GM18870 (cell line): ENCODE measurements at regions not wholly inside any gene's neighbourhood (a gene's known extent, or its start where the extent isn't known, plus 50 kb on each side); places are given as distances from the start of the nearest gene placed in this dataset.

Experiments
- ATAC-seq: cut with Tn5 transposase; IDR thresholded peaks from one replicate; pipeline ENCODE4 v1.9.1; 2021; ENCODE audit warnings: moderate library complexity; ENCODE audit not compliant: unreplicated experiment

DNA sequence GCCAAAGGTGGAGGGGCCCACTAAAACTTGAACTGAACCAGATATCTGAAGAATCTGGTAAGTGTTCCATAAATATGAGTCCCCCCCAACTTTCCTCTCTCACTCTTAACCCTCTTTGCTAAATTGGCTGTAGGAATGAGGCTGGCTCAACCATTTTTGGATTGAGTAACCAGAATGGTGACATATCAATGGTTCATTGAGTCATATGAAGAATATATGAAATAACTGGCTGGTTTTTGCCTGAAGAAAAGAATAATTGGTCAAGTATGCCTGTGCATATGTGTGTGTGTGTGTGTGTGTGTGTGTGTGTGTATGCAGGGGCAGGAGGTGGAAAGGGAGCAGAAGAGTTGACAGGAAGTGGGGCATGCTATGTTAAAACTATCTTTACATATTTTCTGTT, 472.9 kb upstream of the THBS1 start:
- no peak for ATAC-seq

DNA sequence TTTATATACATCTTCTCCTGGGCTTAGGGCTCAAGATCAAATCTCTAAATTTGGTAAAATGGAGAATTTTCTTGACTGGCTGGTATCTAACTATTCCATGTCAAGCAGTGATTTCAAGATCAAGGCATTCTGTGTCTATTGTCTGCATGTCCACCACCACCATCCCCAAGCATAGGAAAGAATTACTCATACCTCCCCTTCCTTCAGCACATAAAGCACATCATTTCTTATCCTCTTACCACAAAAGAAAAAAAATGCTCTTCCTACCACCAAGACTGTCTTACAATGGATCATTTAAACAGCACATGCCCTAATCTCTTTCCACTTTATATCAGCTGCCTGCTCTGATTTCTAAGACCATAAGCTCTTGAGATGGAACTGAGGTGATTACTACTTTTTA, 470.5 kb upstream of the THBS1 start:
- ATAC-seq = no peak

DNA sequence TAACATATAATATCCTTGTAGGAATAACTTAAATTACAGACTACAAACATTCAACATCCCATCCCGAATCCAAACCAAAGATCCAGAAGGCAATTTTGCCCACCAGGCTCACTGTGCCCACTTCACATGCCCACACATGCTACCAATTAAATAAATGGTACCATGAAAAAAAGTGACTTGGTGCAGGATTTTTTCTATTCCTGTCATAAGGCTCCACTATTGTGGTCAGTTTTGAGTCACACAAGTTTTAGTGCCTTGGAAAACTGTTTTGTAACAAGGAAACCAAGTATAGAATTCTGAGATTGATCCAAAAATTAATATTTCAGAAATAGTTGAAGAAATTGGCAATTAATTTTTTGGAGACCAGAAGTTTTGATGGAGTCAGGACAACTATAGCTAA, 470.1 kb upstream of the THBS1 start:
- ATAC-seq = no peak

DNA sequence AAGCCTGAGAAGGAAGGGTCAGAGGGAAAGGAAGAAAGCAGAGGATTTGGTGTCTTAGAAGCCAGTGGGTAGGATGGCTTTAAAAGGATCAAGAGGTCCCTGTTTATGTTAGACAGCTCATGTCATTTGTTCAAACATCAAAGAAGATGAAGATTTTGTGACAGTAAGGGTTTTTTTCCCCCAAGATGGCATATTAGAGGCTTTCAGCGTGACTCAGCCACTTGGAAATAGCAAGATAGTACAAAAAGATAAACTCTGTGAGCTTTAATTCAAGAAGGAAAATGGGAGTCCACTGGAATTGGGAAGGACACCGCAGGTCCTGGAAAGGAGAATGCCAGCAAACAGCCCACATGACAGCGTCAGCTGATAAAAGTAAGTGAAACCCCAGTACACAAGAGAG, 467.1 kb upstream of the THBS1 start:
- ATAC-seq = no peak

DNA sequence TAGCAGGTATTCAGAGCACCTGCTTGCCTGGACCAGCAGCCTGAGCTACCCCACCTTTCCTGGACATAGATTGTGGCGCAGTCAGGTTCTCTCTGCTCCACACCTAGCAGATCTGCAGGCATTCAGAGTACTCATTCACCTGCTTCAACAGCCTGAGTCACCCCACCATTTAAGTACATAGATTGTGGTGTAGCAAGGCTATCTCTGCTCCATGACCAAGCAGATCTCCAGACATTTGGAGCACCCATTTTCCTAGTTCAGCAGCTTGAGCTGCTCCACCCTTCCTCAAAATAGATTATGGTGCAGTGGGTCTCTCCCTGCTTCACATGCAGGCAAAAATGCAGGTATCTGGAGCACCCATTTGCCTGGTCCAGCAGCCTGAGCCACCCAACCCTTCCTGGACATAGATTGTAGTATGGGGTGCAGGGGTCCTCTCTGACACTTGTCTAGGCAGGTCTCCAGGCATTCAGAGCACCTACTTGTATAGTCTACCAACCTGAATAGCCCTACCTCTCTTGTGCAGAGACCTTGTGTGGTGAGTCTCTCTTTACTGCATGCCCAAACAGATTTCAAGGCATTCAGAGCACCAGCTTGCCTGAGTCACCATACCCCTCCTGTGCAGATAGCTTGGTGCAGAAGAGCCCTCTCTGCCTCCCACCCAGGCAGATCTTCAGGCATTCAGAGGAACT, 466.0 kb upstream of the THBS1 start:
- no peak for ATAC-seq

DNA sequence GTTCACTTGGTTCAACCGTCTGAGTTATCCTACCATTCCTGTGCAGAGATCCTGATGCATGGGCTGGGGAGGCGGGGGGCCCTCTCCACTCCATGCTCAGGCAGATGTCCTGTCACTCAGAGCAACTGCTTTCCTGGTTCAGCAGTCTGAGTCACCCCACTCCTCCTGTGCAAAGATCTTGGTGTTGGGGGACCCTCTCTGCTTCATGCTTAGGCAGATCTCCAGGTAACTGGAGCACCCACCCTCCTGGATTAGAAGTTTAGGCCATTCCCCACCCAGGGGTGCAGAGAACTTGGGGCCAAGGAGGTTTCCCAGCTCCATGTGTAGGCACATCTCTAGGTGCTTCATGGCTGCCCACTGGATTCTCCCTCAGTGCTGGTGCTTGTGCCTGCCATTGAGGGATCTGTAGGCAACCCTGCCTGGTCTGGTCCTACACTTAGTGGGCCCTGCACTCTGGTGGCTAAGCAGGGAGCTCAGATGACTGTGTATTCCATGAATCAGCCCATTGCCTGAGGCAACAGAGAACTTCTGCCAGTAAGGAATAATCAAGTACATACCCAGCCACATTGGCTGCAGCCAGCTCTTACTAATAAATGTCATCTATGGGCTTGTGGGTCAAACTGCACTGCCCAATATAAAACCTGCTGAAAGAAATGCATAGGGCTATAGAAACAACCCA, 465.4 kb upstream of the THBS1 start:
- no peak for ATAC-seq

DNA sequence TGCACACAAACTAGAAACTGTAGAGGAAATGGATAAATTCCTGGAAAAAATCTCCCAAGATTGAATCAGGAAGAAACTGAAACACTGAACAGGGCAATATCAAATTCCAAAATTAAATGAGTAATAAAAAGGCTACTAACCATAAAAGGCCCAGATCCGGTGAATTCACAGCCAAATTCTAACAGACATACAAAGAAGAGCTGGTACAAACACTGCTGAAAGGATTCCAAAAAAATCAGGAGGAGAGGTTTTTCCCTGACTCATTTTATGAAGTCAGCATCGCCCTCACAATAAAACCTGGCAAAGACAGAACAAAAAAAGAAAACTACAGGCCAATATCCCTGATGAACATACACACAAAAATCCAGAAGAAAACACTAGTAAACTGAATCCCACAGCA, 462.4 kb upstream of the THBS1 start:
- no peak for ATAC-seq

DNA sequence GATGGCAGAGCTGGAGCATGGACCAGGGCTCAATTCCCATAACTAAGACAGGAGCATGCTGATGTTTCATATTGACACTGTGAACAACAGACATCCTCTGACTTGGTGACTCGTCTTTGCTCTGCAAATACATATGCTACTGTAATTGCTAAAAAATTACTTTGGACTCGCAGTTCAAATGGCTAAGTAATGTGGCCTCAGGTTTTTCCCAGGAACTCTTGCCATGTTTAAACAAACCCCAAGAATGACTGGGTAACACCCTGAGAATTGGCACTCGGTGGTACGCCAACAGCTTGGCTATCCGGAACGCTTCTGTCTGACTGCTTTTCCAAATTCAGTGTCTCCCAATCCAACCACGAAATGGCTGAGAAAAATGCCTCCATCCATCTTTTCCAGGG, 456.7 kb upstream of the THBS1 start:
- ATAC-seq = no peak

DNA sequence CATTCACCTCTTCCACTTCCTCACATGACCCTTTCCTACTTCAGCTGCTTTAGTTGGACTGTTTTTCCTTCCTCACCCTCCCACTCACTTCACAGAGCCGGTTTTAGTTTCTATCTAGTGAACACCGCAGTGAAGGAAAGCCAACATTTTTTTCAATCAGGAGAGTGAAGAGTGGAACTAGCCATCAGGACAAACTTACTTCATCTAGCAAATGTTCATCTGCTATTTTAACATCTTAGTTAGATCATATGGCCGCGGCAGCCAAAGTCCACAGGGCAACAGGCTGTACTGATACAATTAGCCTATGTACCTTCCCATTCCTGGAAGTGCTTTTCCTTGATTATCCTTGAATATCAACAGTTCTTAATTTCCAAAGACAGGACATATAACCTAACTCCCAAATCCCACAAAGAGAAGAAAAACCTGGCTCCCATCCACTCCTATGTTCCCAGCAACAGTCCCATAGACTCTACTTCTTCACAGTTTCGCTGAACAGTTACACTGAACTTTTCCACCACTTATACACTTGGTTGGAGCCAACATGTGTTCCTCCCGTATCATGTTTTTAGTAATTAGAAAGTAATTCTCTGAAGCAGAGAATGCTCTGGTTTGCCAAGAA, 456.2 kb upstream of the THBS1 start:
- no peak for ATAC-seq

DNA sequence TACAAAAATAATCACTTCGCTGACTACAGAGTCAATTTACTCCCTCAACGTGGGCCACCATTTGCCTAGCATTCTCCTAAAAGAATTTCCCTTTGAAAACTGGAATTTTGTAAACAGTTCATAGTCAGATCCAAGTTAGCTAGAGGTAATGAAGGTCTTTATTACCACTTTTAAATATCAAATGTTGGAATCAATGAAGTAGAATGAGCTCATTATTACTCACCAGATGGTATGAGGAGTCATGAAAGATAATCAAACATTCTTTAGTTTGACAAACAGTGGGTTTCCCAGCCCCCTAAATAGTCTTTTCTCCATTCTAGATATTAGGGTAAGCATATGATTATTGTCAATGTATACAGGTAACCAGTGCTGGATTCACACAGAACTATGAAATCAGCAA, 455.7 kb upstream of the THBS1 start:
- ATAC-seq = no peak

DNA sequence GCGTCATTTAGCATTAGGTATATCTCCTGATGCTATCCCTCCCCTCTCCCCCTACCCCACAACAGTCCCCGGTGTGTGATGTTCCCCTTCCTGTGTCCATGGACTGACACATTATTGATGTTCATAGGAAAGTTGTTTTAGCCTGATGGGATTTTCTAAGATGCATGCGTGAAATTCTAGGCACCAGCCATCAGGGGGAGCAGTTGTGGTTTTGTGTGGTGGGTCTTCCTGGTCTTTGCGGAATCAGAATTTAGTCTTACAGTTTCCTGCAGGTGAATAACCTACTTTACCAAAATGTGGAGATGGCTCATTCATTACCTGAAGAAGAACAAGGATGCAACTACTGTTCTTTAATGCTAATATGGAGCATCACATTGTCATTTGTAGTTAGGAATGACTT, 455.0 kb upstream of the THBS1 start:
- ATAC-seq = no peak

DNA sequence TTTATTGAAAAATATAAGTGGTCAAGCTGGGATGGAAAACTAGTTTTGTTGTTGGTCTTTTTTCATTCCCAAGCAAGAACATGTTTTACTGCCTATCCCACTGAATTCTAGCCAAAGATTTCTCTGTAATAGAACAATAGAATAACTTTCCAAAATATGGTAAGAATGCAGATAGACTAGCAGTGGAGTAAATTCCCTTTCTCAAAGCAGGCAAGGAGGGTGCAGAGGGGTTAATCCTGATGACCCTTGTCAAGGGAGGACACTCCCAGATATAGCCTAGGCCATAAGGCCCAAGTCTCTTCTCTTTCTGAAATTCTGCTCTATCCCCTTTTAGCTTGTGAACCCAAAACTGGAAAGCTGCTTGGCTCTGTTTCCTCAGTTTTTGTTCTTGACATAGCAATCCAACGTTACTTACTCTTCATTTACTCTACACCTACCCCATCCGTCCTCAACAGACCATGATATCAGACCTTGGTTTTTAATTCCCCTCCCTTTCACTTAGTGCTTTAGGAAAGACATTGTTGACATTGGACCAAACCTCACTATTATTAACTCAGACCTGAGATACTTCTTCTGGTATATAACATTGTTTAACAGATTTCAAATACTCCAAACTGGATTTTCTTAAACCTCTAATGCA, 453.6 kb upstream of the THBS1 start:
- ATAC-seq = no peak

DNA sequence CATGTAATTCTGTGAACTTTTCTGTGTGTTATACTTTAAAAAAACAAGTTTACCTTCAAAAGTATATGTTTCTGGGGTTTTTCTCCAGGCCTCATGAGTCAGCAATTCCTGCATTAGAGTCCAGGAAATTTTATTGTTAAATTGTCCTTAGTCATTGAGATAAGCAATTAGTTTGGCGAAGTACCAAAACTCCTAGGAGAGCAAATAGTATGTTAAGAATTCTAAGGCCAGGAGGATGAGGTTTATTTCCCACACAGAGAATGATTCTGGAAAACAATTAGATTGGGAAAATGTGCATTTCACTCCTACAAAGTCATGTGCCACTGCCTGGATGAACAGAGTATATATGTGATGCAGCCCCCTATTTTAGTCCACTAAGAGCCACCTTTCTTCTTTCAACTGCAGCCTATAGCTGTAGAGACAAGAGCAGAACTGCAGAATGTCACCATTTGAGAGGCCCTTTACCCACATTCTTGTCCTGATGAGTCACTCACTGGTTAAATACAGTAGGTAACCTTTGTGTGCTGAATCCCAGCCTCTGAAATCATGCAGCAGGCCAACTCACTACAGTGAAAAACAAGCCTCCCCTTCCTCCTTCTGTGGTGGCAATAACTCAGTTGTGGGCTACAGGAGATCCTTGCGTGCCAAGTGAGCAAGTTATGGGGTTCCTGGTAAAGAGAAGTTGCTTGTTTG, 452.8 kb upstream of the THBS1 start:
- ATAC-seq = no peak

DNA sequence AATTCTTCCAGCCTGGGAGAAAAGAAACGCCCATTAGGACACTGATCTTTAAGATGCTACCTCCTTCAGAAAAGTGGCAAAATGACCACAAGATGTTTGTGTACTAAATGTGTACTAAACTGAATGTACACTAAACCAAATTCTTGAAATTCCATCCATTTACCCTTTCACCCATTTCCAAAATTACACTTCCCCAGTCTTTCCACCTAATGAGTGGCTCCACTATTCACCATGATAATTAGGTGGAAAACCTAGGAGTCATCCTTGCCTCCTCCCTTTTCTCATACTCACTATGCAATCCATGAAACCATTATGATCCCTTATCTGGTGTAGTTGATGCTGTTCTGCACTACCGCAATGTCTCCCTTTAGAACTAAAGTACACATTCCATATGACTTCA, 452.1 kb upstream of the THBS1 start:
- no peak for ATAC-seq

DNA sequence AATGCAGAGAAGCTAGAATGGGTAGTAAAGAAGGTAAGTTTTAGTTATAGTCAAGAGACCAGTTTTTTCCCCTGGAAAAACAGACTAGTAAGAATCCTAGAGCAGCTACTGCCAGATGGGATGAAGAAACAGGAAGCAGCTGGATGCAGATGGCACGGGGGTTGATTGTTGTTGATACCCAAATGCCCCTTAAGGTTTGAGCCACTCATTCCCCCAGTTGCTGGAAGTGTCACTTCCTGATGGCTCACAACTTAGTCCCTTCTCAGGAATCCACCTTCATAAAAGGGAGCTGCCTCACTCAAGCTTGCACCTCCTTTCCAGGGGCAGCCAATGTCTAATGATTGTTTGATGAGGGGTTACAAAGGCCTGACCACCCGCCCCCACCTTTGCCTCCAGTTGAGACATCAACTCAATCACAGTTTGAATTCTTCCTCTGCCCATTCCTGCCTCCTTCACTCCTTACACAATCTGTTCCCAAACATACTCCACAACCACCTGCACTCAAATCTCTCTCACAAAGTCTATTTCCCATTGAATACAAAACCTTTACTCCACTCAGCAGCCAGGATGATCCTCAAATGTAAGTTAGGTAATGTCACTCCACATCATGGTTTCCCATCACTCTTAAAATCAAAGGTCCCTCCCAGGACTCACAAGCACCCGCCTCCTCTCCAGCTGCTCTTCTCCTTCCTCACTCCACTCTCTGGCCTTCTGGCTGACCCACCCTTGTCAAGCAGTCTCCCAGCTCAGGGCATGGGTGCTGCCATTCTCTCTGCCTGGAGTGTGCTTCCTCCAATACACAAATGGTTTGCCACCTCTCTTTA, 450.1 kb upstream of the THBS1 start:
- no peak for ATAC-seq

DNA sequence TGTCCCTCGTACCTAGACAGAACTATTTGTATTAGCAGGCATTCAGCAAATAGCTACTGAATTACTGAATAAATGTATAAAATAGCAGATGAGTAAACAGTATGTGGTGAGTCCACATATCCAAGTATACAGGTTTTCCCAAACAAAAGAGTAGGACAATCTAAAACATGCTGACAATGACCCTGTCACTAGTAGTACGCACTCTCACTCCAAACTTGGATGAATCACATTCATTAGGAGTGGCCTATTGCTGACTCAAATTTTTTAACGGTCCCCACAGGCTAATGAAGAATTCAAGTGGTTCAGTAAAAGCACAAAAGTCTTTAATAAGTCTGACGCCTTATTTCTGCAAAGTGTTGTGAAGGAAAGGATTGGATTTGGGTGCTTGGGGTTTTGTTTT, 449.3 kb upstream of the THBS1 start:
- no peak for ATAC-seq

DNA sequence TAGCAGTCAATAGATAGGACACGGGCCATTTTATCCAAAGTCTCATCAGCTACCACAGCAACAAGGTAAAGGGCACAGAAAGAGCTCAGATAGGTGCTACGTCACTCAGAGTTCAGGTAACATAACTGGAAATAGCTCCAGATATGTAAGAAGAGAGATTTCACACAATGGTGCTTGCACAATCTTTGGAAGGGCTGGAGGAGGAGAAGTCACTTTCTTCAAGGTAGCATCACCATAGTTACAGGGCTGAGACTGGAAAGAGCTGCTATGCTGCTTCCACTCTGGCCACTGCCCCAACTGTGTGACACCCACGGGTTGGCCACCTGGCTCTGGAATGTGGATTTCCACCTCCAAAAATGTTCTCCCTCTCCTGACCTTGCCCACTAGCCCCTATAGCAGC, 448.8 kb upstream of the THBS1 start:
- ATAC-seq = no peak

DNA sequence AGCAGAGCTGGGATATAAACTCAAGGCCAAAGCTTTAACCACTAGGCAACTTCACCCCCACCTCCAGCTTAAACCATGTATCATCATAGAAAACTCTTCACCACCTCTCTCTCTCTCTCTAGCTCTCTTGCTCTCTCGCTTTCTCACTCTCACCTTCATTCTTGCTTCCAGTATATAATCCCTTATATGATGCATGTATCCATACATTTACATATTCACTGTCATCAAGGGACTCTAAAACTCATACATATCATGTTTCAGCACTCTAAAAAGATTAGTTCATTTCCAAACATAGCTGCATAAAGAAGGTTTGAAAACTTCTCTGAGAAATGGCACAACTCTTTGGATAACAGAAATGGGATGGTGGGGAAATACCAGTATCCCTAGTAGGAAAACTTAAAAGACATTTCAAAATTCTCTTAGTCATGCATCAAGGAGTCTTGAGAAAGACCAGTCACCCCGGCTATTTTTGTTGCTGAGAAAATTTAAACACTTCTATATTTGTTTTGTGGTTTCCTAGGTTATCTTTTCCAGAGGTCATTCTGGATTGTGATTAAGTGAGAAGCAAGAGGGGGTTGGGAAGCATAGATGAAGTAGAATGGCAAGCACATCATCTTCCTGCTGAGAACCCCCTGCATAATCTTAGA, 447.8 kb upstream of the THBS1 start:
- ATAC-seq = no peak

DNA sequence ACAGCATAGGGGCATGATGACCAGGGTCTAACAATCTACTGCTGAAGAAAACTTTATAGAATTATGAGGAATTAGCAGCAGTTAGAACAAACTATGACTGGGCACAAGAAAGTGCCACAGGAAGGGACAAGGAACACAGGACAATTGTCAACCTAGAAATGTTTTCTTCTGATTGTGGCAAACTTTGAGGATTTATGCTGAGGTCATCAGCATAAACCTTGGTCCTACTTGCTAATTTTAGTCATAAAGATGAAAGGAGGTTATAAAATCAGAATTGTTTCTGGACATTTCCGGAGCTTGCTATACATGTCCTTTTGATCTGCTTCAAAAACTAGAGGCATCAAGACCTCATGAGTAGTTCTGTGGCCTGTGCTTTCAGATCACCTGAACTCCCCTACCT, 446.6 kb upstream of the THBS1 start:
- ATAC-seq = no peak

DNA sequence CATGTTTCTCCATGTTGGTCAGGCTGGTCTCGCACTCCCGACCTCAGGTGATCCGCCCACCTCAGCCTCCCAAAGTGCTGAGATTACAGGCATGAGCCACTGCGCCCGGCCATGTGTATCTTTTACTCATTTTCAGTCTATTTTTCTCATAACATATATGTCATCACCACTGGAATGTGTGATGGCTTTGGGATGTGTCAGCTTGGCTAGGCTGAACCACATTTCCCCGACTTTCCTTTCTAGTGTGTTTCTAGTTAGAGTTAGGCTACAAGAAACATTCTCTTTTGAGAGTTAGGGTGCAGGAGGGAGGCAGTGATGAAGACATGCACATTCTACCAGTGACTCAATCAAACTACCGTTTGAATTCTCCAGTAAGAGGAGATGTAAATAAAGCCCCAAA, 444.9 kb upstream of the THBS1 start:
- ATAC-seq = no peak
